GM12878 (cell line): ENCODE measurements at regions not wholly inside any gene's neighbourhood (a gene's known extent, or its start where the extent isn't known, plus 50 kb on each side); places are given as distances from the start of the nearest gene placed in this dataset.

Experiments
- ATAC-seq: fragments of 200-7000 bp; cut with Tn5 transposase; 3 replicates; pipeline ENCODE4 v1.9.1; 2020; ENCODE audit warnings: mild to moderate bottlenecking, moderate library complexity
- BruUV-seq: library from RNA; stranded (reverse); fragments of 400-500 nt; replicated peaks from 2 replicates; lab custom pipeline; 2021; lab: Mats Ljungman, UMichigan
- CTCF ChIA-PET: fragments of 300-600 bp; sonication (Branson Sonifier 250); formaldehyde crosslinking; extraction: SDS; loops from one replicate; lab custom pipeline; 2021; ENCODE audit warnings: inconsistent platforms; lab: Yijun Ruan, JAX
- POLR2A ChIA-PET: fragments of 350-600 bp; formaldehyde crosslinking; extraction: SDS; loops from one replicate; lab custom pipeline; 2021; ENCODE audit warnings: inconsistent platforms; lab: Charles Lee
- RAD21 ChIA-PET: fragments of 300-600 bp; sonication (Branson Sonifier 250); formaldehyde crosslinking; loops from one replicate; lab custom pipeline; 2023; ENCODE audit warnings: antibody characterized with exemption; ENCODE audit not compliant: unreplicated experiment; lab: Charles Lee
- SMC1A ChIA-PET: fragments of 300-600 bp; sonication (Branson Sonifier 250); formaldehyde crosslinking; loops from one replicate; lab custom pipeline; 2023; ENCODE audit not compliant: unreplicated experiment, uncharacterized antibody; lab: Charles Lee
- DNase-seq: peaks from one replicate; pipeline ENCODE4 v3.0.0-alpha.2; 2011; ENCODE audit warnings: low read depth, low spot score
- FAIRE-seq: peaks from 3 replicates; lab custom pipeline; 2011; peaks lifted over from hg19 to GRCh38; lab: Jason Lieb, UNC
- H2AFZ ChIP-seq: 2 replicates; pipeline ENCODE4 v1.6.0; 2011; ENCODE audit warnings: low read depth, low read length, control low read depth; ENCODE audit not compliant: control insufficient read depth
- H3K27ac ChIP-seq: 2 replicates; pipeline ENCODE4 v1.5.1; 2011; ENCODE audit warnings: control low read depth; ENCODE audit not compliant: control insufficient read depth, insufficient read depth
- H3K27me3 ChIP-seq, 2 experiments: replicated peaks in 1 of 2; 2 replicates each; pipeline versions ENCODE4 v1.6.0 to v1.6.1; 2011; ENCODE audit warnings: low read length in 1 of 2; ENCODE audit not compliant: control insufficient read depth in 2 of 2, insufficient read depth in 2 of 2
- H3K36me3 ChIP-seq, 2 experiments: 2 replicates each; pipeline ENCODE4 v1.5.1; 2011; ENCODE audit warnings: low read length in 1 of 2; ENCODE audit not compliant: control insufficient read depth in 2 of 2, insufficient read depth in 2 of 2
- H3K4me1 ChIP-seq: 2 replicates; pipeline ENCODE4 v1.6.1; 2011; ENCODE audit warnings: mild to moderate bottlenecking, low read length, moderate library complexity, mixed read lengths; ENCODE audit not compliant: control insufficient read depth, insufficient read depth
- H3K4me2 ChIP-seq: 2 replicates; pipeline ENCODE4 v1.6.0; 2011; ENCODE audit warnings: control low read depth; ENCODE audit not compliant: control insufficient read depth, insufficient read depth
- H3K4me3 ChIP-seq: fragments of 200-600 bp; sonication (generic); 2 replicates; pipeline ENCODE4 v1.5.1; 2016
- H3K79me2 ChIP-seq: 2 replicates; pipeline ENCODE4 v1.6.0; 2011; ENCODE audit warnings: low read length; ENCODE audit not compliant: control insufficient read depth, insufficient read depth
- H3K9ac ChIP-seq: 2 replicates; pipeline ENCODE4 v1.8.0; 2011; ENCODE audit warnings: low read length, control low read depth, mixed read lengths; ENCODE audit not compliant: control insufficient read depth, insufficient read depth
- H3K9me3 ChIP-seq: replicated peaks from 3 replicates; pipeline ENCODE4 v1.5.1; 2011; ENCODE audit warnings: mild to moderate bottlenecking, low read length; ENCODE audit not compliant: control insufficient read depth, insufficient read depth
- H4K20me1 ChIP-seq: 2 replicates; pipeline ENCODE4 v1.6.0; 2011; ENCODE audit not compliant: control insufficient read depth, insufficient read depth
- BHLHE40 ChIP-seq, 2 experiments: fragments of 450-650 bp in 1 of 2; IDR thresholded peaks; 2 replicates each; pipeline ENCODE4 v1.6.1; 2011 to 2017; ENCODE audit warnings: low read depth in 2 of 2, borderline replicate concordance in 1 of 2, improper control_type of control experiment in 1 of 2, low read length in 1 of 2, mild to moderate bottlenecking in 1 of 2
- CHD1 ChIP-seq: IDR thresholded peaks from 2 replicates; pipeline ENCODE4 v1.6.1; 2012; ENCODE audit warnings: low read depth, low read length, improper control_type of control experiment
- E2F4 ChIP-seq: IDR thresholded peaks from 2 replicates; pipeline ENCODE4 v1.6.1; 2012; ENCODE audit warnings: low read depth, low read length, improper control_type of control experiment
- EGR1 ChIP-seq, 2 experiments: IDR thresholded peaks; 1 replicate in 1 of 2; 2 replicates in 1 of 2; pipeline ENCODE4 v1.6.1; 2011 to 2012; ENCODE audit warnings: low read depth in 2 of 2, low read length in 2 of 2, borderline replicate concordance in 1 of 2, mild to moderate bottlenecking in 1 of 2, moderate library complexity in 1 of 2
- EZH2 ChIP-seq: IDR thresholded peaks from 2 replicates; pipeline ENCODE4 v1.6.1; 2012; ENCODE audit warnings: low read depth, mild to moderate bottlenecking, control low read depth, inconsistent platforms, low read length, borderline replicate concordance; ENCODE audit not compliant: control insufficient read depth
- MLLT1 ChIP-seq: fragments of 450-650 bp; IDR thresholded peaks from 2 replicates; pipeline ENCODE4 v1.6.1; 2016; ENCODE audit warnings: mild to moderate bottlenecking
- MYC ChIP-seq: IDR thresholded peaks from 2 replicates; pipeline ENCODE4 v1.6.1; 2011; ENCODE audit warnings: mild to moderate bottlenecking, low read length, moderate library complexity, inconsistent platforms; ENCODE audit not compliant: insufficient read depth, insufficient replicate concordance, insufficient read length, severe bottlenecking
- NKRF ChIP-seq: fragments of 450-650 bp; conservative IDR thresholded peaks from 2 replicates; pipeline ENCODE4 v1.6.1; 2017; ENCODE audit warnings: mild to moderate bottlenecking, moderate library complexity
- RBBP5 ChIP-seq: fragments of 200-600 bp; sonication (generic); conservative IDR thresholded peaks from 2 replicates; pipeline ENCODE4 v1.6.1; 2016
- SREBF1 ChIP-seq: IDR thresholded peaks from 2 replicates; pipeline ENCODE4 v1.6.1; 2012; ENCODE audit warnings: mild to moderate bottlenecking, low read length
- TCF3 ChIP-seq: IDR thresholded peaks from 2 replicates; pipeline ENCODE4 v1.6.1; 2012; ENCODE audit warnings: low read depth, mild to moderate bottlenecking, low read length, borderline replicate concordance; ENCODE audit not compliant: insufficient read depth
- WGBS: methylation state at CpG from one replicate; pipeline ENCODE4 v1.1.6; 2016; ENCODE audit warnings: low lambda C conversion rate; ENCODE audit not compliant: insufficient replicate concordance, insufficient coverage; ENCODE audit errors: missing lambda C conversion rate; 5-methylcytosine and 5-hydroxymethylcytosine counted together
- in situ Hi-C: fragments of 300-500 bp; cut with MboI; formaldehyde crosslinking; loops from 9 replicates; pipeline ENCODE4 v1.14.3; 2018; ENCODE audit warnings: mixed read lengths
- intact Hi-C: fragments of 100-400 bp; cut with micrococcal nuclease; formaldehyde crosslinking; loops from one replicate; pipeline ENCODE4 v1.14.2; 2022; ENCODE audit not compliant: unreplicated experiment

GRCh38 chr13:55992145-55992544 lies 1148.6 kb upstream of the PRR20A start (continued):
- no peak for TF ChIP-seq E2F4
- no peak for TF ChIP-seq MLLT1
- no peak for TF ChIP-seq MYC
- TF ChIP-seq TCF3, result no peak
- TF ChIP-seq EZH2, result no peak
- no peak for TF ChIP-seq RBBP5
- TF ChIP-seq BHLHE40 (IDR thresholded peaks at IDR 0.05; ENCODE audit: borderline replicate concordance in 1 of 2, low read depth in 2 of 2, low read length in 1 of 2), result no peak
- TF ChIP-seq EGR1 (IDR thresholded peaks at IDR 0.05; ENCODE audit: borderline replicate concordance in 1 of 2, low read depth in 2 of 2, low read length in 2 of 2), result no peak

GRCh38 chr13:55999709-56000108 lies 1141.0 kb upstream of the PRR20A start:
- in situ Hi-C loops, result no loop called here
- no peak for TF ChIP-seq NKRF
- no peak for TF ChIP-seq SREBF1
- no peak for TF ChIP-seq CHD1
- TF ChIP-seq, all 136 proteins: peak for 0
- Histone ChIP-seq H3K9ac (no peak overlapping the region), H3K36me3 (no peaks in the 10 kb centered on the region), H2AFZ (no peak overlapping the region), H3K9me3 (no peaks in the 10 kb centered on the region), H3K27me3 (no peaks in the 10 kb centered on the region), H3K4me1 (no peaks in the 10 kb centered on the region), H3K4me3 (no peak overlapping the region), H3K4me2 (no peak overlapping the region), H3K79me2 (no peaks in the 10 kb centered on the region), H3K27ac (no peak overlapping the region), H4K20me1 (no peaks in the 10 kb centered on the region)
- ChIA-PET POLR2A (no interaction called here), CTCF (no interaction called here), RAD21 (no interaction called here), SMC1A (no interaction called here)
- BruUV-seq, result no TSS peak
- DNase-seq, result no peak
- 20% methylated on average over 2 of the region's 2 CpGs for WGBS
- no peak for ATAC-seq
- FAIRE-seq, result no peak
- intact Hi-C loops, result no loop called here
